HG03135 (cell line): ENCODE measurements at regions not wholly inside any gene's neighbourhood (a gene's known extent, or its start where the extent isn't known, plus 50 kb on each side); places are given as distances from the start of the nearest gene placed in this dataset.
"Not testable (repeated sequence)": the region's sequence is repeated elsewhere in the genome, so short reads cannot be mapped to it uniquely, and the experiment has no call there.

ENCODE experiments used
- ATAC-seq: cut with Tn5 transposase; IDR thresholded peaks from one replicate; pipeline ENCODE4 v1.9.1; 2021; ENCODE audit warnings: mild to moderate bottlenecking, moderate library complexity; ENCODE audit not compliant: unreplicated experiment

GRCh38 chr17:33680472-33680871 is 387.4 kb upstream of the ASIC2 start:
- ATAC-seq, result no peak

- no peak for ATAC-seq
Observed at GRCh38 chr17:33682599-33682998, 389.5 kb upstream of the ASIC2 start.

GRCh38 chr17:33684735-33685134 is 391.6 kb upstream of the ASIC2 start:
- no peak for ATAC-seq

- no peak for ATAC-seq
Observed at GRCh38 chr17:33686171-33686570, 393.1 kb upstream of the ASIC2 start.

GRCh38 chr17:33687831-33688230 is 394.7 kb upstream of the ASIC2 start:
- no peak for ATAC-seq

- ATAC-seq, result no peak
Observed at GRCh38 chr17:33688771-33689170, 395.7 kb upstream of the ASIC2 start.

- no peak for ATAC-seq
Observed at GRCh38 chr17:33689725-33690124, 396.6 kb upstream of the ASIC2 start.

- ATAC-seq, result no peak
Observed at GRCh38 chr17:33695431-33695830, 402.3 kb upstream of the ASIC2 start.

- no peak for ATAC-seq
Observed at GRCh38 chr17:33696102-33696501, 403.0 kb upstream of the ASIC2 start.

- no peak for ATAC-seq
Observed at GRCh38 chr17:33697557-33697956, 404.5 kb upstream of the ASIC2 start.

GRCh38 chr17:33701910-33702309 is 408.8 kb upstream of the ASIC2 start:
- no peak for ATAC-seq

- no peak for ATAC-seq
Observed at GRCh38 chr17:33704856-33705255, 411.8 kb upstream of the ASIC2 start.

- ATAC-seq, result no peak
Observed at GRCh38 chr17:33709881-33710280, 416.8 kb upstream of the ASIC2 start.

GRCh38 chr17:33712120-33712519 is 419.0 kb upstream of the ASIC2 start:
- no peak for ATAC-seq

GRCh38 chr17:33716957-33717356 is 423.9 kb upstream of the ASIC2 start:
- ATAC-seq, result no peak

GRCh38 chr17:33723736-33724135 is 430.6 kb upstream of the ASIC2 start:
- not testable (repeated sequence) for ATAC-seq

- ATAC-seq, result no peak
Observed at GRCh38 chr17:33725675-33726271, 432.7 kb upstream of the ASIC2 start.

GRCh38 chr17:33730131-33730530 is 437.0 kb upstream of the ASIC2 start:
- no peak for ATAC-seq

- no peak for ATAC-seq
Observed at GRCh38 chr17:33732116-33732515, 439.0 kb upstream of the ASIC2 start.

GRCh38 chr17:33739714-33740113 is 446.6 kb upstream of the ASIC2 start:
- ATAC-seq, result no peak

GRCh38 chr17:33745047-33745760 is 452.1 kb upstream of the ASIC2 start:
- ATAC-seq, result no peak

GRCh38 chr17:33749171-33749570 is 456.1 kb upstream of the ASIC2 start:
- no peak for ATAC-seq
